K562 (cell line): ENCODE measurements at regions not wholly inside any gene's neighbourhood (a gene's known extent, or its start where the extent isn't known, plus 50 kb on each side); places are given as distances from the start of the nearest gene placed in this dataset.

ENCODE experiments used
- ATAC-seq: fragments of 200-7000 bp; cut with Tn5 transposase; 3 replicates; pipeline ENCODE4 v1.9.1; 2020; ENCODE audit warnings: moderate library complexity
- BruUV-seq: library from RNA; stranded (reverse); fragments of 400-500 nt; replicated peaks from 2 replicates; lab custom pipeline; 2021; lab: Mats Ljungman, UMichigan
- CTCF ChIA-PET: fragments of 300-600 bp; formaldehyde crosslinking; extraction: SDS; loops from one replicate; lab custom pipeline; 2021; ENCODE audit warnings: low intra/inter-chr PET ratio; lab: Yijun Ruan, JAX
- POLR2A ChIA-PET: fragments of 300-600, 350-650 bp; sonication (Branson Sonifier 250); formaldehyde crosslinking; extraction: SDS; loops from one replicate; lab custom pipeline; 2021; ENCODE audit warnings: antibody characterized with exemption, inconsistent platforms; lab: Yijun Ruan, JAX
- DNase-seq, 4 experiments: peaks; one replicate each; pipeline versions ENCODE4 v3.0.0 to v3.0.0-alpha.2; 2011 to 2018; ENCODE audit warnings: low spot score in 3 of 4, mixed read lengths in 3 of 4; ENCODE audit errors: extremely low read depth in 1 of 4
- FAIRE-seq: peaks from 2 replicates; lab custom pipeline; 2011; peaks lifted over from hg19 to GRCh38; lab: Jason Lieb, UNC
- H2AFZ ChIP-seq: 2 replicates; pipeline ENCODE4 v1.6.0; 2011; ENCODE audit warnings: low read depth, low read length, control low read depth, inconsistent platforms
- H3K27ac ChIP-seq: fragments of 200-600 bp; 3 replicates; pipeline ENCODE4 v1.8.0; 2011; ENCODE audit warnings: low read depth, mild to moderate bottlenecking, control low read depth, inconsistent platforms, low read length, moderate library complexity, mixed read lengths; ENCODE audit errors: extremely low read depth
- H3K27me3 ChIP-seq, 2 experiments: fragments of 300-600 bp in 1 of 2; 2 replicates in 1 of 2; 3 replicates in 1 of 2; pipeline versions ENCODE4 v1.6.0 to v1.8.0; 2011; ENCODE audit warnings: inconsistent platforms in 2 of 2, low read length in 2 of 2, mild to moderate bottlenecking in 1 of 2, mixed read lengths in 1 of 2, moderate library complexity in 1 of 2; ENCODE audit not compliant: control insufficient read depth in 2 of 2, insufficient read depth in 2 of 2
- H3K36me3 ChIP-seq: fragments of 300-600 bp; 3 replicates; pipeline ENCODE4 v1.8.0; 2011; ENCODE audit warnings: mild to moderate bottlenecking, low read length, inconsistent platforms; ENCODE audit not compliant: control insufficient read depth, insufficient read depth
- H3K4me1 ChIP-seq, 2 experiments: fragments of 200-600 bp in 1 of 2; replicated peaks in 1 of 2; 2 replicates in 1 of 2; 3 replicates in 1 of 2; pipeline versions ENCODE4 v1.5.1 to v1.8.0; 2011; ENCODE audit warnings: inconsistent platforms in 2 of 2, low read length in 2 of 2, mild to moderate bottlenecking in 1 of 2, mixed read lengths in 1 of 2, moderate library complexity in 1 of 2; ENCODE audit not compliant: control insufficient read depth in 2 of 2, insufficient read depth in 2 of 2
- H3K4me2 ChIP-seq: 2 replicates; pipeline ENCODE4 v1.6.1; 2011; ENCODE audit warnings: low read length, control low read depth, inconsistent platforms, mixed read lengths; ENCODE audit not compliant: insufficient read depth
- H3K4me3 ChIP-seq: fragments of 200-600 bp; sonication (generic), shearing (Covaris generic); 2 replicates; pipeline ENCODE4 v1.5.1; 2016; ENCODE audit warnings: control low read depth, inconsistent platforms
- H3K79me2 ChIP-seq: fragments of 200-600 bp; 3 replicates; pipeline ENCODE4 v1.8.0; 2011; ENCODE audit warnings: low read length, inconsistent platforms; ENCODE audit not compliant: control insufficient read depth, insufficient read depth
- H3K9ac ChIP-seq, 2 experiments: 2 replicates each; pipeline versions ENCODE4 v1.6.0 to v1.6.1; 2011; ENCODE audit warnings: low read depth in 2 of 2, low read length in 2 of 2, control low read depth in 1 of 2, inconsistent platforms in 1 of 2, mild to moderate bottlenecking in 1 of 2, mixed read lengths in 1 of 2; ENCODE audit not compliant: insufficient read depth in 1 of 2
- H3K9me1 ChIP-seq: one replicate; pipeline ENCODE4 v1.6.0; 2011; ENCODE audit warnings: inconsistent platforms, mild to moderate bottlenecking, low read length, moderate library complexity; ENCODE audit not compliant: control insufficient read depth, insufficient read depth
- H3K9me3 ChIP-seq: replicated peaks from 2 replicates; pipeline ENCODE4 v1.5.1; 2011; ENCODE audit warnings: low read depth, low read length, inconsistent platforms; ENCODE audit not compliant: control insufficient read depth, insufficient read depth
- H4K20me1 ChIP-seq: replicated peaks from 2 replicates; pipeline ENCODE4 v1.6.1; 2011; ENCODE audit warnings: low read length, inconsistent platforms, mixed read lengths; ENCODE audit not compliant: control insufficient read depth, insufficient read depth
- MCM3 ChIP-seq: fragments of 450-650 bp; IDR thresholded peaks from 2 replicates; pipeline ENCODE4 v1.6.1; 2016
- WGBS: fragments of 100-300 bp; shearing (Covaris generic); methylation state at CpG from one replicate; pipeline ENCODE4 v1.1.6; 2016; ENCODE audit warnings: low coverage, mixed read lengths; ENCODE audit not compliant: insufficient coverage; ENCODE audit errors: missing lambda C conversion rate; 5-methylcytosine and 5-hydroxymethylcytosine counted together
- in situ Hi-C: fragments of 300-500 bp; cut with MboI; formaldehyde crosslinking; loops from 4 replicates; pipeline ENCODE4 v1.15.0; 2018; ENCODE audit warnings: inconsistent platforms, mixed read lengths
- intact Hi-C: fragments of 100-400 bp; cut with micrococcal nuclease; formaldehyde crosslinking; loops from 2 replicates; pipeline ENCODE4 v1.14.2; 2022
- TF ChIP-seq, protein P1 (sequence below), 3 experiments: fragments of 200-800 bp in 1 of 3; fragments of 250-450 bp in 1 of 3; fragments of 450-650 bp in 1 of 3; sonication (Bioruptor Pico) in 1 of 3; sonication (Bioruptor generic) in 1 of 3; formaldehyde crosslinking in 1 of 3; IDR thresholded peaks; 2 replicates each; pipeline versions ENCODE4 v1.6.1 to v1.8.0; 2016 to 2022; ENCODE audit warnings: mild to moderate bottlenecking in 2 of 3, missing genetic modification characterization in 2 of 3, missing compliant biosample characterization in 1 of 3, moderate library complexity in 1 of 3

DNA sequence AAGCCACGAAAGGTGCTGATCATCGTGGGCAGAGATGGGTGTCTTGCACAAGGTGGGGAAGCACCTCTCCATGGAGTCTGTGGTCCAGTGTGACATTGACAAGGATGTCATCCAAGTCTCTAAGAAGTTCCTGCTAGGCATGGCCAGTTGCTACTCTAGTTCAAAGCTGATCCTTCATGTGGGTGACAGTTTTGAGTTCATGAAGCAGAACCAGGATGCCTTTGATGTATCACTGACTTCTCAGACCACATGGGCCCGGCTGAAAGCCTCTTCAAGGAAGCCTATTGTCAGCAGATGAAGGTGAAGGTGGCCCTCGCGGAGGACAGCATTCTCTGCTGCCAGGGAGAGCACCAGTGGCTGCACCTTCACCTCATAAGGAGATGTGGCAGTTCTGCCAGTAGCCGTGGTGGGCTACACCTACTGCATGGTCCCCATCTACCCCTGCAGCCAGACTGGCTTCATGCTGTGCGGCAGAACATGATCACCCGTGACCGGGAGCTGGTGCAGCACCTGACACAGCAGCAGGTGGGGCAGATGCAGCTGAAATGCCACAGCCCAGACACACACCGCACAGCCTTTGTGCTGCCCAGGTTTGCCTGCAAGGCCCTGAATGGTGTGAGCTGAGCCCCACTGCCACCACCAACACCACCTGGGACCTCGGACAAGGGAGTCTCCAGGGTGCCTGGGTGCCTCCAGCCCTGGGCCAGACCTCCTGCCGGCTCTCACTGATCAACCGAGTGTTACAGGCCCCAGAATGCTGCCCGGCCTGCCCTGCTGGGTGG lies 75.0 kb upstream of the SULF2 start:
- BruUV-seq = no TSS peak
- Histone ChIP-seq H3K9me1 (no peaks in the 10 kb centered on the region), H3K79me2 (no peaks in the 10 kb centered on the region), H3K27ac (no peak overlapping the region), H2AFZ (no peak overlapping the region), H4K20me1 (no peaks in the 10 kb centered on the region; the same call in 1 of the 2 replicates), H3K4me2 (no peak overlapping the region)
- ATAC-seq (no peak), FAIRE-seq (no peak)
- in situ Hi-C loops (no loop called here), intact Hi-C loops (no loop called here)
- WGBS = 0% methylated on average over 14 of the region's 14 CpGs
- ChIA-PET POLR2A (no interaction called here), CTCF (no interaction called here)
- TF ChIP-seq MCM3 = no peak
- TF ChIP-seq, protein P1, sequence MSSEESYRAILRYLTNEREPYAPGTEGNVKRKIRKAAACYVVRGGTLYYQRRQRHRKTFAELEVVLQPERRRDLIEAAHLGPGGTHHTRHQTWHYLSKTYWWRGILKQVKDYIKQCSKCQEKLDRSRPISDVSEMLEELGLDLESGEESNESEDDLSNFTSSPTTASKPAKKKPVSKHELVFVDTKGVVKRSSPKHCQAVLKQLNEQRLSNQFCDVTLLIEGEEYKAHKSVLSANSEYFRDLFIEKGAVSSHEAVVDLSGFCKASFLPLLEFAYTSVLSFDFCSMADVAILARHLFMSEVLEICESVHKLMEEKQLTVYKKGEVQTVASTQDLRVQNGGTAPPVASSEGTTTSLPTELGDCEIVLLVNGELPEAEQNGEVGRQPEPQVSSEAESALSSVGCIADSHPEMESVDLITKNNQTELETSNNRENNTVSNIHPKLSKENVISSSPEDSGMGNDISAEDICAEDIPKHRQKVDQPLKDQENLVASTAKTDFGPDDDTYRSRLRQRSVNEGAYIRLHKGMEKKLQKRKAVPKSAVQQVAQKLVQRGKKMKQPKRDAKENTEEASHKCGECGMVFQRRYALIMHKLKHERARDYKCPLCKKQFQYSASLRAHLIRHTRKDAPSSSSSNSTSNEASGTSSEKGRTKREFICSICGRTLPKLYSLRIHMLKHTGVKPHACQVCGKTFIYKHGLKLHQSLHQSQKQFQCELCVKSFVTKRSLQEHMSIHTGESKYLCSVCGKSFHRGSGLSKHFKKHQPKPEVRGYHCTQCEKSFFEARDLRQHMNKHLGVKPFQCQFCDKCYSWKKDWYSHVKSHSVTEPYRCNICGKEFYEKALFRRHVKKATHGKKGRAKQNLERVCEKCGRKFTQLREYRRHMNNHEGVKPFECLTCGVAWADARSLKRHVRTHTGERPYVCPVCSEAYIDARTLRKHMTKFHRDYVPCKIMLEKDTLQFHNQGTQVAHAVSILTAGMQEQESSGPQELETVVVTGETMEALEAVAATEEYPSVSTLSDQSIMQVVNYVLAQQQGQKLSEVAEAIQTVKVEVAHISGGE (CRISPR knock-in tag; IDR thresholded peaks at IDR 0.05) = peak in 1 of 3 experiments; percentile 42; a peak in 2 of 6 replicates
- TF ChIP-seq, all 486 proteins: peak for 1
- no peak overlapping the region; a peak in 1 of 4 replicates for H3K9ac ChIP-seq
- no peak overlapping the region for H3K4me3 ChIP-seq
- DNase-seq = no peak
- H3K4me1 ChIP-seq = no peaks in the 10 kb centered on the region
- no peaks in the 10 kb centered on the region for H3K9me3 ChIP-seq
- peaks cover 2 to 25% of the 10 kb centered on the region in 2 experiments; a peak in 4 of 5 replicates for H3K27me3 ChIP-seq
- H3K36me3 ChIP-seq = no peaks in the 10 kb centered on the region
